VCaP (cell line): ENCODE measurements at regions not wholly inside any gene's neighbourhood (a gene's known extent, or its start where the extent isn't known, plus 50 kb on each side); places are given as distances from the start of the nearest gene placed in this dataset.

Source experiments
- H3K27ac ChIP-seq: fragments of 450-650 bp; 2 replicates; pipeline ENCODE4 v1.5.1; 2017
- CTCF ChIP-seq: fragments of 450-650 bp; conservative IDR thresholded peaks from 2 replicates; pipeline ENCODE4 v1.5.1; 2017; ENCODE audit warnings: mild to moderate bottlenecking, moderate library complexity

DNA sequence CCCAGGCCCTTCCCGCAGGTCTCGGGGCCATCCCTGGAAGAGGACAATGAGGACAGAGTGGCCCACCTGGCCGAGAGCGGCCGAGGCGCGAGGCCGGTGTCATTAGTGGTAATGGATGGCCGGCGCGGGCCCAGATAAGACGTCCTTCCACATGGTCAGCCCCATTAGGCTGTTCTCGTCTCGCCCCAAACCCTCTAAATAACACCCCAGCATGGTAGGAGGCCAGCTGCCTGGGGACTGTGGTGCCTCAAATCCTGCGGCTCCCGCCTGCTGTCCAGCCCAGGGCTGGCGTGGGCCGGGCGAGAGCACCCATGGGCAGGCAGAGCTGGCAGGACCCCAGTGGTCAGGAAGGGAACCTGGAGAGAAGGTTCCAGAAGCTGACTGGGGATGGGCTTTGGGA, 121.7 kb downstream of the FAM53A start:
- TF ChIP-seq CTCF, result no peak
- no peak overlapping the region for H3K27ac ChIP-seq

GRCh38 chr4:1561286-1561990, 122.7 kb downstream of the FAM53A start:
- H3K27ac ChIP-seq, result no peak overlapping the region
- TF ChIP-seq CTCF, result no peak

DNA sequence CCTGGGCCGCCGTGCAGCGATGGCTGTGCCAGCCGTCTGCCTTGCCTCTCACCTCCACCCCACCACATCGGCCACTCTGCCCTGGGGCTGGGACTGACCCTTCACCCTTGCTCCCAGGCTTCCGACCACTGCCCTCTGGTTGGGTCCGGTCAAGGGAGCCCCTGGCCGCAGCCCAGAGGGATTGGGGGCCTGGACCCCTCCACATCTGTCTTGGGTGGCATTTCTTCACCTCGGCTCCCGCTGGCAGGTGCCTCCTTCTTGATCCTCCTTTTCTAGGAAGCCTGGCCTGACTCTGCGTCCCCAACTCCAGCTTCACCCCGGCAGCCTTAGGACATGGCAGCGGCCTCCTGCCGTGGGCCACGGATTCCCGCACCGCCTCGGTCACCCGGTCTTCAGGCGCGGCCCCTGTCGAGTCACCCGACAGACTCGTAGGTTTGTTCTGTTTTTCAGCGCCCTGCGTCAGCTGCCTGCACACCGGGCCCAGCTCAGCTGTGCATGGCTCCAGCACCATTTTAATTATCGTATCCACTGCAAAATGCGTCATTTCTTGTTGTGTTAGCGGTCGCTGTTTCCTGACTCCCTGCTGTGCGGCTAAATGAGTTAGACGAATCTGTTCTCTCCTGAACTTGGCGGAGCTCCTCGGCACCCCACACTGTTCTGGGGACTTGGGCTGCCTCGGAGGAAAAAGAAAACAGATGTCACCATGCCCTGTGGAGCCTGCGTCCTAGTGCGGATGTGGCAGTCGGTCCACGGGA, 124.0 kb downstream of the FAM53A start:
- H3K27ac ChIP-seq, result no peak overlapping the region
- TF ChIP-seq CTCF, result no peak

DNA sequence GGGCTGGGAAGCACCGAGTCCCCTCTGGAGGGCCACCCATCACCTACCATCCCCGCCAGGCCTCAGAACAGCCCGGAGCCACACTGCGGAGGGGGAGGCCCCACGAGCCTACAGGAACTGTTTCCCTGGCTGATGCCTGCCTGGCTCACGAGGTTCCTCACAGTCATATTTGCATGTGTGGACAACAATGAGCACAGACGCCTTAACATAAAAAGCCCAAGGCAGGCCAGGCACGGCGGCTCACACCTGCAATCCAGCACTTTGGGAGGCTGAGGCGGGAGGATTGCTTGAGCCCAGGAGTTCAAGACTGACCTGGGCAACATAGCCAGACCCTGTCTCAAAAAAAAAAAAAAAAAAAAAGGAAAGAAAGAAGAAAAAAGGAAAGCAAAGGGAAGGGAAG, 125.9 kb downstream of the FAM53A start:
- no peak for TF ChIP-seq CTCF
- no peak overlapping the region for H3K27ac ChIP-seq

DNA sequence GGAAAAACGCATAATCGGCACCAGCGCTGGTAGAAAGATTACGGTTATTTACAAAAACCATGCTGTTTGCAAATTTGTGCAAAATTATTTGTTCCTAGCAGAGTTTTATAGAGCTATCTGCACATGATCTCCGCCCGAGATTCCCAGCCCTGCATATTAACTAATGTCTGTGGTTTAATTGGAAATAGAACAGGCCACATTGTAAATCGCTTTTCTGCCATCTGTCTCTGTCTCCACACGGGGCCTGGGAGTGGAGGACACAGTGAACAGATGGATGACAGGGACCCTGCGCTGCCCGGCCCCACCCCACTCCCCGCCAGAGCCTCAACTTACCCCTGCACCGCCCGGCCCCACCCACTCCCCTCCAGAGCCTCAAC, 126.9 kb downstream of the FAM53A start:
- TF ChIP-seq CTCF, result no peak
- no peak overlapping the region for H3K27ac ChIP-seq

GRCh38 chr4:1556541-1557220, 127.4 kb downstream of the FAM53A start:
- no peak overlapping the region for H3K27ac ChIP-seq
- TF ChIP-seq CTCF, result no peak

DNA sequence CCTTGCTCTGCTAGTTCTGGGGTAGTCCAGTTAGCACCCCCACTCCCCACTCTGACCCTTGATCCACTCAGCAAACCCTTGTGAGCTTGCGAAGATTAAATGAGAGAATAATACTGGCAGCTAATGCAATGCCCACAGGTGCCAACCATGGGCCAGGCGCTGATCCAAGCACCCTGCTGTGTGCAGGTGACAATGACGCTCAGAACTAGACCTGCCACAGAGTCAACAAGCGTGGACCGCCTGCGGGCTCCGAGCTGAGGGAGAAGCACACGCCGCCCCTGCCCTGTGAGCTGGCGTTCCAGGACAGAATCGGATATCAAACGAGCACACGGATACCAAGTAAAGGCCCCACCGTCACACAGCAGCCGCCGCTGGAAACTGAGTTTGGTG, 129.2 kb downstream of the FAM53A start:
- TF ChIP-seq CTCF, result no peak
- H3K27ac ChIP-seq, result no peak overlapping the region
